A549 (cell line): ENCODE measurements at regions not wholly inside any gene's neighbourhood (a gene's known extent, or its start where the extent isn't known, plus 50 kb on each side); places are given as distances from the start of the nearest gene placed in this dataset.
"Not testable (repeated sequence)": the region's sequence is repeated elsewhere in the genome, so short reads cannot be mapped to it uniquely, and the experiment has no call there.

Experiments
- ATAC-seq, 2 experiments: fragments of 200-7000 bp in 1 of 2; fragments of >200 bp in 1 of 2; cut with Nextera tagmentation in 1 of 2; cut with Tn5 transposase in 1 of 2; 3 replicates each; pipeline versions ENCODE4 v1.8.0 to v1.9.1; 2018 to 2020; ENCODE audit warnings: mild to moderate bottlenecking in 1 of 2, moderate library complexity in 1 of 2
- CTCF ChIA-PET: fragments of 300-600 bp; sonication (Branson Sonifier 250); formaldehyde crosslinking; extraction: SDS; loops from one replicate; lab custom pipeline; 2021; ENCODE audit warnings: antibody characterized with exemption, inconsistent platforms; lab: Yijun Ruan, JAX
- POLR2A ChIA-PET: fragments of 350-600 bp; formaldehyde crosslinking; extraction: SDS; loops from one replicate; lab custom pipeline; 2021; ENCODE audit warnings: antibody characterized with exemption, inconsistent platforms; lab: Yijun Ruan, JAX
- DNase-seq, 2 experiments: peaks; one replicate each; pipeline versions ENCODE4 v3.0.0 to v3.0.0-alpha.2; 2011 to 2016; ENCODE audit warnings: low read depth in 1 of 2, low spot score in 1 of 2
- FAIRE-seq: peaks from 2 replicates; lab custom pipeline; 2011; peaks lifted over from hg19 to GRCh38; lab: Jason Lieb, UNC
- H3K27ac ChIP-seq, 2 experiments: fragments of >200 bp; sonication (Bioruptor Twin); formaldehyde crosslinking; 3 replicates each; pipeline ENCODE4 v1.5.1; 2016 to 2017
- H3K4me1 ChIP-seq: fragments of >200 bp; sonication (Bioruptor Twin); formaldehyde crosslinking; 3 replicates; pipeline ENCODE4 v1.6.1; 2016
- H3K4me2 ChIP-seq: fragments of >200 bp; sonication (Bioruptor Twin); formaldehyde crosslinking; 3 replicates; pipeline ENCODE4 v1.6.1; 2016
- H3K4me3 ChIP-seq: fragments of >200 bp; sonication (Bioruptor Twin); formaldehyde crosslinking; 3 replicates; pipeline ENCODE4 v1.5.1; 2016
- H3K9me3 ChIP-seq: fragments of >200 bp; sonication (Bioruptor Twin); formaldehyde crosslinking; 3 replicates; pipeline ENCODE4 v1.6.1; 2016
- NPAS2 ChIP-seq: fragments of 250-450 bp; sonication (Bioruptor Pico); IDR thresholded peaks from 2 replicates; pipeline ENCODE4 v1.8.0; 2022; ENCODE audit warnings: mild to moderate bottlenecking, moderate library complexity, borderline replicate concordance
- RAD21 ChIP-seq, 2 experiments: fragments of >200 bp in 1 of 2; sonication (Bioruptor Twin) in 1 of 2; formaldehyde crosslinking in 1 of 2; IDR thresholded peaks in 1 of 2; conservative IDR thresholded peaks in 1 of 2; 2 replicates in 1 of 2; 3 replicates in 1 of 2; pipeline ENCODE4 v1.6.1; 2012 to 2018; ENCODE audit warnings: inconsistent platforms in 1 of 2
- WGBS: methylation state at CpG from one replicate; pipeline ENCODE4 v1.1.6; 2017; ENCODE audit errors: missing lambda C conversion rate; 5-methylcytosine and 5-hydroxymethylcytosine counted together
- TF ChIP-seq, protein P1 (sequence below): fragments of 250-450 bp; sonication (Bioruptor Pico); IDR thresholded peaks from 2 replicates; pipeline ENCODE4 v1.5.0; 2021; ENCODE audit warnings: mild to moderate bottlenecking, moderate library complexity, borderline replicate concordance

DNA sequence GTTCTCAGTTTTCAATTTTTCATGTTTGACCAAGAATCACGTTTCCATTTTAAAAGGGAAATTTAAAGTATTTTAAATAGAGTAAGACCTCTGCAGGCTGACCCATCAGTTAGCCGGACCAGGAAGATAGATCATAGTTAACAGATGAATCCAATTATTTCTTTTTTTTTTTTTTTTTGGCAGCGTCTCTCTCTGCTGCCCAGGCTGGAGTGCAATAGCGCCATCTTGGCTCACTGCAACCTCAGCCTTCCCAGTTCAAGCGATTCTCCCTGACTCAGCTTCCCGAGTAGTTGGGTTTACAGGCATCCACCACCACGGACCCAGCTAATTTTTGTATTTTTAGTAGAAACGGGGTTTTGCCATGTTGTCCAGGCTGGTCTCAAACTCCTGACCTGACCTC is 256.7 kb upstream of the CNR1 start:
- no peak for ATAC-seq
- WGBS: 27% methylated on average over 8 of the region's 8 CpGs
- Histone ChIP-seq H3K9me3 (no peaks in the 10 kb centered on the region), H3K27ac (no peak overlapping the region), H3K4me3 (no peak overlapping the region), H3K4me2 (no peak overlapping the region), H3K4me1 (no peaks in the 10 kb centered on the region)
- no peak for FAIRE-seq
- DNase-seq: peak in 1 of 2 experiments; percentile 4
- TF ChIP-seq RAD21 (conservative IDR thresholded peaks at IDR 0.05 in 1 of 2, IDR thresholded peaks at IDR 0.05 in 1 of 2): peak in 1 of 2 experiments; percentile 32; a peak in 2 of 5 replicates
- TF ChIP-seq, protein P1, sequence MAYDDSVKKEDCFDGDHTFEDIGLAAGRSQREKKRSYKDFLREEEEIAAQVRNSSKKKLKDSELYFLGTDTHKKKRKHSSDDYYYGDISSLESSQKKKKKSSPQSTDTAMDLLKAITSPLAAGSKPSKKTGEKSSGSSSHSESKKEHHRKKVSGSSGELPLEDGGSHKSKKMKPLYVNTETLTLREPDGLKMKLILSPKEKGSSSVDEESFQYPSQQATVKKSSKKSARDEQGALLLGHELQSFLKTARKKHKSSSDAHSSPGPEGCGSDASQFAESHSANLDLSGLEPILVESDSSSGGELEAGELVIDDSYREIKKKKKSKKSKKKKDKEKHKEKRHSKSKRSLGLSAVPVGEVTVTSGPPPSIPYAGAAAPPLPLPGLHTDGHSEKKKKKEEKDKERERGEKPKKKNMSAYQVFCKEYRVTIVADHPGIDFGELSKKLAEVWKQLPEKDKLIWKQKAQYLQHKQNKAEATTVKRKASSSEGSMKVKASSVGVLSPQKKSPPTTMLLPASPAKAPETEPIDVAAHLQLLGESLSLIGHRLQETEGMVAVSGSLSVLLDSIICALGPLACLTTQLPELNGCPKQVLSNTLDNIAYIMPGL (CRISPR knock-in tag): no peak
- ChIA-PET CTCF (no interaction called here), POLR2A (no interaction called here)

DNA sequence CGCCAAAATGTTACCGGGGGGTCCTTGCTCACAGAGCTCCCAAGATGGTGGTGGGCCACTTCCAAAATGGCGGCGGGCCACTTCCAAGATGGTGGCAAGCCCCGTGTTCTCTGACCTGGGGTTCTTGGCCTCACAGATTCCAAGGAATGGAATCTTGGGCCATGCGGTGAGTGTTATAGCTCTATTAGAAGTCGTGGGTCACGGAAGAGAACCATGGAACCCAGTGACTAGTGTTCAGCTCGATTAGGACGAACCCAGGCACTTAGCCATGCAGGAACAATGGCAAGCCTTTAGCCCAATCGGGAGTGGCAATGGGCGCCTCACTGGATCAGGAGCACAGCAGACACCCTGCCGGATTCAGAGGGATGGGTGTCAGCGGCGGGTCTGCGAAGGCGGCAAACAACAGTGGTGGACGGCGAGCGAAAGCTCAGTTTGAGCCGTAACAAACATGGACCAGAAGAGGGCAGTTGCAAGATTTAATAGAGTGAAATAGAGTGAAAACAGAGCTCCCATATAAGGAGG is 254.9 kb upstream of the CNR1 start:
- H3K9me3 ChIP-seq, CTCF ChIA-PET, H3K4me1 ChIP-seq, H3K4me2 ChIP-seq, DNase-seq, FAIRE-seq, POLR2A ChIA-PET, H3K4me3 ChIP-seq, ATAC-seq, H3K27ac ChIP-seq: not testable (repeated sequence)
- 88% methylated on average over 15 of the region's 21 CpGs for WGBS

DNA sequence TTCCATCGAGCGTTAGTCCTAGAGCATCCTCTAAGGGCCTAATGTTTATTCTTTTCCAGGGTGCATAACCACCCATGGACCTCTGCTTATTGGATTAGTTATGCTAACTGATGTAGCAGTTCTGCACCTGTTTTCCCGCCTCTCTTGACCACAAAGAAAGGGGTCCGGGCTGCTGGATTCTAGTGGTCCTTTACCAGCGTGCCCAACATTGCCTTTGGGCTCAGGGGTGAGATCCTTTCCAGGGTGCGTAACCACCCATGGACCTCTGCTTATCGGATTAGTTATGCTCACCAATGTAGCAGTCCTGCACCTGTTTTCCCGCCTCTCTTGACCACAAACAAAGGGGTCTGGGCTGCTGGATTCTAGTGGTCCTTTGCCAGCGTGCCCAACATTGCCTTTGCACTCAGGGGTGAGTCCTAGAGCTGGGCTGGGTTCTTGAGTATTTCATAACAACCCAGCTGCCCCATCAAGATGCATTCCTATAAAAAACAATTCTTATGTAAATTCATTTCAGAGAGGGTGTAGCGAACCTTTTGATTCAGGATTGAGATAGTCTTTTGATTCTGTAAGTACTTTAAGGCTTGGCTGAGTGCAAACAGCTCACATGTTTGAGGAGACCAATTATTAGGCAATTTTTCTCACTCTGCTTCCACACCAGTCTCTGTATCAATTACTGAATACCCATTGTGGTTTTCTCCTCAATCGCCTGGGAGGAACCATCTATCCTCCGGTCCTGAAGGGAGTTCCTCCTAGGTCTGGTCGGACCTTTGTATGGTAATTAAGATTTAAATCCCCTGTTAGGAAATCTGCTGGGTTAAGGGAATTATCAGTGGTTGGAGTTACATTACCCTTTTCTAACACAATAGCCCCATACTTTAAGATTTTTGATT is 253.0 kb upstream of the CNR1 start:
- H3K9me3 ChIP-seq, H3K4me2 ChIP-seq, CTCF ChIA-PET, POLR2A ChIA-PET, H3K27ac ChIP-seq, H3K4me1 ChIP-seq, H3K4me3 ChIP-seq, ATAC-seq, DNase-seq, FAIRE-seq: not testable (repeated sequence)
- 61% methylated on average over 11 of the region's 13 CpGs for WGBS

DNA sequence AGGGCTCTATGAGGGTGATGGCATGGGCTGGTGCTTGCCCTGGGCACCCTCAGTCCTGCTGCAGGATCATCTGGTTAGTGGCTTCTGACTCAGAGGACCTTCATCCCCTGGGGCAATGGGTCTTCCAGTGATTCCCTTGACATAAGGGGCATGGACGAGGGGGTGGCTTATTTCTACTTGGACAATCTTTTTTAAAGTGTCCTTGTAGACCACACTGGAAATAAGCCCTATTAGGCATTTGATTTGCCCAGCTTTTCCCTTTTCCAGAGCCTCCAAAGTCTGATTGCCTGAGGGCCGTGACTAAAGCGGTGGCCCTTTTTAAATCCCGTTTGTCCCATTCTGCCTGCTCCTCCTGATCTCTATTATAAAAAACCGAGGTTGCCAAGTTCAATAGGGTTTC is 251.2 kb upstream of the CNR1 start:
- H3K9me3 ChIP-seq, ATAC-seq, H3K4me2 ChIP-seq, FAIRE-seq, POLR2A ChIA-PET, DNase-seq, CTCF ChIA-PET, H3K27ac ChIP-seq, H3K4me1 ChIP-seq, H3K4me3 ChIP-seq: not testable (repeated sequence)
- WGBS: 52% methylated on average over 5 of the region's 5 CpGs

DNA sequence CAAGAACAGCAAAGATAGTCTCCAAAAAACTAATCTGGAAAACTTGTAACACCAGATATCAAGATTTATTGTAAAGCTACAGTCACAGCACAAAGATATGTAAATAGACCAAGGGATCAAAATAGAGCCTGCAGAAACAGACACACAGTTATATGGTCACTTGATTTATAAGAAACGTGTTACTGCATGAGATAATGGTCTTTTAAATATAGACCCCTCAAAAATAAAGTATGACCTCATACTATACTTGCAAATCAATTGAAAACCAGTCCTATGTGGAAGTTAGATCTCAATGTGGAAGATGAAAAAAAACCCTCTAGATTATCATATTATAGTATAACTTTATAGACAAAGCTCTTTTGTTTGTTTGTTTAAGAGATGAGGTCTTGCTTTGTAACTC is 247.3 kb upstream of the CNR1 start:
- ChIA-PET POLR2A (no interaction called here), CTCF (no interaction called here)
- FAIRE-seq (no peak), DNase-seq (no peak), ATAC-seq (no peak)
- 13% methylated on average over 1 of the region's 1 CpG for WGBS
- Histone ChIP-seq H3K4me2 (no peak overlapping the region), H3K27ac (no peak overlapping the region), H3K4me3 (no peak overlapping the region), H3K9me3 (no peaks in the 10 kb centered on the region), H3K4me1 (no peaks in the 10 kb centered on the region)
- TF ChIP-seq NPAS2: no peak

DNA sequence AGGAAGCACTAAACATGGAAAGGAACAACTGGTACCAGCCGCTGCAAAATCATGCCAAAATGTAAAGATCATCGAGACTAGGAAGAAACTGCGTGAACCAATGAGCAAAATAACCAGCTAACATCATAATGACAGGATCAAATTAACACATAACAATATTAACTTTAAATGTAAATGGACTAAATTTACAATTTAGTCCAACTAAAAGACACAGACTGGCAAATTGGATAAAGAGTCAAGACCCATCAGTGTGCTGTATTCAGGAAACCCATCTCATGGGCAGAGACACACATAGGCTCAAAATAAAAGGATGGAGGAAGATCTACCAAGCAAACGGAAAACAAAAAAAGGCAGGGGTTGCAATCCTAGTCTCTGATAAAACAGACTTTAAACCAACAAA is 242.2 kb upstream of the CNR1 start:
- ATAC-seq, H3K9me3 ChIP-seq, FAIRE-seq, POLR2A ChIA-PET, CTCF ChIA-PET, H3K4me1 ChIP-seq, H3K27ac ChIP-seq, DNase-seq, H3K4me2 ChIP-seq, H3K4me3 ChIP-seq: not testable (repeated sequence)
- 32% methylated on average over 4 of the region's 4 CpGs for WGBS

DNA sequence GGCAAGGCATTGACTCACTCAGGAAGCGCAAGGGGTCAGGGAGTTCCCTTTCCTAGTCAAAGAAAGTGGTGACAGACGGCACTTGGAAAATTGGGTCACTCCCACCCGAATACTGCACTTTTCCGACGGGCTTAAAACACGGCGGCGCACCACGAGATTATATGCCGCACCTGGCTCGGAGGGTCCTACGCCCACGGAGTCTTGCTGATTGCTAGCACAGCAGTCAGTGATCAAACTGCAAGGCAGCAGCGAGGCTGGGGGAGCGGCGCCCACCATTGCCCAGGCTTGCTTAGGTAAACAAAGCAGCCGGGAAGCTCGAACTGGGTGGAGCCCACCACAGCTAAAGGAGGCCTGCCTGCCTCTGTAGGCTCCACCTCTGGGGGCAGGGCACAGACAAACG is 240.5 kb upstream of the CNR1 start:
- FAIRE-seq, ATAC-seq: not testable (repeated sequence)

More for the DNA sequence above, 240.5 kb upstream of the CNR1 start:
- H3K9me3 ChIP-seq, H3K4me1 ChIP-seq, DNase-seq, H3K4me2 ChIP-seq, CTCF ChIA-PET, H3K4me3 ChIP-seq, POLR2A ChIA-PET, H3K27ac ChIP-seq: not testable (repeated sequence)
- WGBS: 67% methylated on average over 9 of the region's 19 CpGs
